Activated naive CD4-positive, alpha-beta T cell treated with anti-CD3 and anti-CD28 coated beads for 36 hours (primary cell): ENCODE measurements at regions not wholly inside any gene's neighbourhood (a gene's known extent, or its start where the extent isn't known, plus 50 kb on each side); places are given as distances from the start of the nearest gene placed in this dataset.

Experiments
- CTCF ChIA-PET: fragments of 350-600 bp; sonication (Branson Sonifier 250); formaldehyde crosslinking; loops from one replicate; lab custom pipeline; 2021; ENCODE audit warnings: antibody characterized with exemption; lab: Charles Lee
- DNase-seq: peaks from one replicate; pipeline ENCODE4 v3.0.0-alpha.2; 2020
- H3K27ac Mint-ChIP-seq: one replicate; pipeline ENCODE4 v1.8.0; 2021; ENCODE audit warnings: mild to moderate bottlenecking, mixed read lengths
- H3K27me3 Mint-ChIP-seq: one replicate; pipeline ENCODE4 v1.8.0; 2021; ENCODE audit warnings: low read depth, mixed read lengths
- H3K36me3 Mint-ChIP-seq: one replicate; pipeline ENCODE4 v1.8.0; 2021; ENCODE audit warnings: low read depth, mixed read lengths
- H3K4me1 Mint-ChIP-seq: one replicate; pipeline ENCODE4 v1.8.0; 2021; ENCODE audit warnings: low read depth, mixed read lengths
- H3K4me3 Mint-ChIP-seq: one replicate; pipeline ENCODE4 v1.8.0; 2021; ENCODE audit warnings: mild to moderate bottlenecking, moderate library complexity, mixed read lengths
- H3K9me3 Mint-ChIP-seq: one replicate; pipeline ENCODE4 v1.8.0; 2021; ENCODE audit warnings: mixed read lengths
- intact Hi-C: fragments of 100-400 bp; cut with micrococcal nuclease; formaldehyde crosslinking; loops from one replicate; pipeline ENCODE4 v1.15.1; 2023

- Mint-ChIP-seq H3K9me3 (peaks cover 5% of the 10 kb centered on the region), H3K4me1 (peaks cover 17% of the 10 kb centered on the region), H3K36me3 (peaks cover 2% of the 10 kb centered on the region), H3K27me3 (peaks cover 2% of the 10 kb centered on the region), H3K27ac (no peak overlapping the region), H3K4me3 (no peak overlapping the region)
- intact Hi-C loops: no loop called here
- DNase-seq: peak; percentile 9
- CTCF ChIA-PET: interaction anchor here (1.4 kb wide), 1 partner anchor 132 kb away, joined by 3 read pairs; no protein-coding TSS in a partner anchor
These were observed 58.7 kb upstream of the PRMT8 start for GRCh38 chr12:3432176-3432742.

- peaks cover 17% of the 10 kb centered on the region for H3K4me1 Mint-ChIP-seq
- H3K36me3 Mint-ChIP-seq: peaks cover 2% of the 10 kb centered on the region
- peaks cover 2% of the 10 kb centered on the region for H3K27me3 Mint-ChIP-seq
- DNase-seq: no peak
- intact Hi-C loops: no loop called here
- CTCF ChIA-PET: interaction anchor here (1.4 kb wide), 1 partner anchor 133 kb away, joined by 3 read pairs; no protein-coding TSS in a partner anchor
- no peak overlapping the region for H3K27ac Mint-ChIP-seq
- peaks cover 5% of the 10 kb centered on the region for H3K9me3 Mint-ChIP-seq
- H3K4me3 Mint-ChIP-seq: no peak overlapping the region
These were observed 58.1 kb upstream of the PRMT8 start for GRCh38 chr12:3432868-3433267.

- Mint-ChIP-seq H3K36me3 (peaks cover 2% of the 10 kb centered on the region), H3K4me1 (peaks cover 15% of the 10 kb centered on the region), H3K4me3 (no peak overlapping the region), H3K27me3 (peaks cover 2% of the 10 kb centered on the region), H3K9me3 (no peaks in the 10 kb centered on the region), H3K27ac (no peak overlapping the region)
- intact Hi-C loops: no loop called here
- CTCF ChIA-PET: interaction anchor here (1.3 kb wide), 1 partner anchor 137 kb away, joined by 3 read pairs; no protein-coding TSS in a partner anchor
- DNase-seq: no peak
These were observed 54.4 kb upstream of the PRMT8 start for GRCh38 chr12:3436461-3437065.

- CTCF ChIA-PET: no interaction called here
- intact Hi-C loops: no loop called here
- Mint-ChIP-seq H3K9me3 (no peaks in the 10 kb centered on the region), H3K27ac (no peak overlapping the region), H3K4me3 (no peak overlapping the region), H3K36me3 (no peaks in the 10 kb centered on the region), H3K4me1 (peaks cover 2% of the 10 kb centered on the region), H3K27me3 (peaks cover 5% of the 10 kb centered on the region)
- no peak for DNase-seq
These were observed 53.0 kb upstream of the PRMT8 start for GRCh38 chr12:3437986-3438385.

GRCh38 chr12:3438401-3438800, 52.6 kb upstream of the PRMT8 start:
- no peaks in the 10 kb centered on the region for H3K9me3 Mint-ChIP-seq
- intact Hi-C loops: no loop called here
- DNase-seq: no peak
- no peaks in the 10 kb centered on the region for H3K4me1 Mint-ChIP-seq
- H3K27me3 Mint-ChIP-seq: peaks cover 5% of the 10 kb centered on the region
- no peak overlapping the region for H3K4me3 Mint-ChIP-seq
- CTCF ChIA-PET: no interaction called here
- H3K27ac Mint-ChIP-seq: no peak overlapping the region
- no peaks in the 10 kb centered on the region for H3K36me3 Mint-ChIP-seq
